Upper lobe of right lung (tissue), 1 donor: ENCODE measurements at regions not wholly inside any gene's neighbourhood (a gene's known extent, or its start where the extent isn't known, plus 50 kb on each side); places are given as distances from the start of the nearest gene placed in this dataset.

Experiments
- ATAC-seq: fragments of 200-7000 bp; cut with Tn5 transposase; one replicate; pipeline ENCODE4 v1.9.1; 2020; ENCODE audit warnings: mild to moderate bottlenecking, moderate library complexity
- DNase-seq: peaks from one replicate; pipeline ENCODE4 v3.0.0-alpha.2; 2020
- H3K27ac ChIP-seq: fragments of 200-600 bp; one replicate; pipeline ENCODE4 v1.8.0; 2022
- H3K27me3 ChIP-seq: fragments of 200-600 bp; one replicate; pipeline ENCODE4 v1.8.0; 2022; ENCODE audit warnings: mild to moderate bottlenecking
- H3K36me3 ChIP-seq: fragments of 200-600 bp; one replicate; pipeline ENCODE4 v1.8.0; 2022
- H3K4me1 ChIP-seq: fragments of 200-600 bp; one replicate; pipeline ENCODE4 v1.8.0; 2022
- H3K4me3 ChIP-seq: fragments of 200-600 bp; one replicate; pipeline ENCODE4 v1.8.0; 2022; ENCODE audit warnings: mild to moderate bottlenecking
- H3K9me3 ChIP-seq: fragments of 200-600 bp; one replicate; pipeline ENCODE4 v1.8.0; 2022
- CTCF ChIP-seq: fragments of 200-600 bp; IDR thresholded peaks from one replicate; pipeline ENCODE4 v1.8.0; 2022; ENCODE audit warnings: antibody characterized with exemption
- intact Hi-C: fragments of 100-400 bp; cut with DNase I; formaldehyde crosslinking; loops from one replicate; pipeline ENCODE4 v1.11.0; 2022
- donor health status: DM: no; HTN: yes; CAD: no; lungs with severe emphysema.

GRCh38 chr6:140225701-140226436 lies 851.4 kb upstream of the CITED2 start:
- DNase-seq, result no peak
- Histone ChIP-seq H3K4me3 (no peak overlapping the region), H3K36me3 (no peaks in the 10 kb centered on the region), H3K27me3 (no peaks in the 10 kb centered on the region), H3K4me1 (no peaks in the 10 kb centered on the region), H3K27ac (no peak overlapping the region), H3K9me3 (no peaks in the 10 kb centered on the region)
- intact Hi-C loops, result no loop called here
- no peak for ATAC-seq
- TF ChIP-seq CTCF, result no peak

GRCh38 chr6:140217283-140217682 lies 842.8 kb upstream of the CITED2 start:
- Histone ChIP-seq H3K4me1 (no peaks in the 10 kb centered on the region), H3K4me3 (no peak overlapping the region), H3K36me3 (no peaks in the 10 kb centered on the region), H3K9me3 (peaks cover 12% of the 10 kb centered on the region), H3K27ac (no peak overlapping the region), H3K27me3 (no peaks in the 10 kb centered on the region)
- no peak for TF ChIP-seq CTCF
- intact Hi-C loops, result no loop called here
- DNase-seq, result no peak
- no peak for ATAC-seq

- Histone ChIP-seq H3K36me3 (no peaks in the 10 kb centered on the region), H3K27ac (no peak overlapping the region), H3K4me1 (no peaks in the 10 kb centered on the region), H3K9me3 (no peaks in the 10 kb centered on the region), H3K27me3 (no peaks in the 10 kb centered on the region), H3K4me3 (no peak overlapping the region)
- no peak for DNase-seq
- ATAC-seq, result no peak
- TF ChIP-seq CTCF, result no peak
- intact Hi-C loops, result no loop called here
Observed at GRCh38 chr6:140209775-140210174, 835.3 kb upstream of the CITED2 start.

- Histone ChIP-seq H3K27ac (no peak overlapping the region), H3K4me3 (no peak overlapping the region), H3K36me3 (no peaks in the 10 kb centered on the region), H3K27me3 (no peaks in the 10 kb centered on the region), H3K9me3 (no peaks in the 10 kb centered on the region), H3K4me1 (peaks cover 5% of the 10 kb centered on the region)
- TF ChIP-seq CTCF, result no peak
- ATAC-seq (no peak), DNase-seq (no peak)
- intact Hi-C loops, result no loop called here
Observed at GRCh38 chr6:140208286-140208685, 833.8 kb upstream of the CITED2 start.

- ATAC-seq (peak; percentile 27), DNase-seq (no peak)
- H3K4me3 ChIP-seq, result no peak overlapping the region
- no peaks in the 10 kb centered on the region for H3K27me3 ChIP-seq
- H3K36me3 ChIP-seq, result no peaks in the 10 kb centered on the region
- no peak for TF ChIP-seq CTCF
- H3K27ac ChIP-seq, result no peak overlapping the region
- H3K9me3 ChIP-seq, result no peaks in the 10 kb centered on the region
- H3K4me1 ChIP-seq, result peaks cover 13% of the 10 kb centered on the region
- intact Hi-C loops, result no loop called here
Observed at GRCh38 chr6:140205795-140206593, 831.5 kb upstream of the CITED2 start.
